Esophagus squamous epithelium (tissue), 4 donors: ENCODE measurements at regions not wholly inside any gene's neighbourhood (a gene's known extent, or its start where the extent isn't known, plus 50 kb on each side); places are given as distances from the start of the nearest gene placed in this dataset.

ENCODE experiments used
- CTCF ChIP-seq, 6 experiments: fragments of 450-650 bp in 4 of 6; fragments of 200-600 bp in 2 of 6; sonication (generic) in 2 of 6; IDR thresholded peaks; one replicate each; pipeline ENCODE4 v1.5.1; 2016 to 2019; ENCODE audit warnings: antibody characterized with exemption in 6 of 6, mild to moderate bottlenecking in 4 of 6, moderate library complexity in 4 of 6
- POLR2A ChIP-seq, 4 donors: fragments of 450-650 bp; IDR thresholded peaks; one replicate each; pipeline ENCODE4 v1.6.1; 2017; ENCODE audit warnings: antibody characterized with exemption in 4 of 4, mild to moderate bottlenecking in 4 of 4, moderate library complexity in 3 of 4

GRCh38 chr18:43372773-43373172, 95.5 kb upstream of the SYT4 start:
- TF ChIP-seq CTCF (IDR thresholded peaks at IDR 0.05) (no peak), POLR2A (IDR thresholded peaks at IDR 0.05) (no peak)
